GM12878 (cell line): ENCODE measurements at regions not wholly inside any gene's neighbourhood (a gene's known extent, or its start where the extent isn't known, plus 50 kb on each side); places are given as distances from the start of the nearest gene placed in this dataset.

Experiments used
- ATAC-seq: fragments of 200-7000 bp; cut with Tn5 transposase; 3 replicates; pipeline ENCODE4 v1.9.1; 2020; ENCODE audit warnings: mild to moderate bottlenecking, moderate library complexity
- BruUV-seq: library from RNA; stranded (reverse); fragments of 400-500 nt; replicated peaks from 2 replicates; lab custom pipeline; 2021; lab: Mats Ljungman, UMichigan
- CTCF ChIA-PET: fragments of 300-600 bp; sonication (Branson Sonifier 250); formaldehyde crosslinking; extraction: SDS; loops from one replicate; lab custom pipeline; 2021; ENCODE audit warnings: inconsistent platforms; lab: Yijun Ruan, JAX
- POLR2A ChIA-PET: fragments of 350-600 bp; formaldehyde crosslinking; extraction: SDS; loops from one replicate; lab custom pipeline; 2021; ENCODE audit warnings: inconsistent platforms; lab: Charles Lee
- RAD21 ChIA-PET: fragments of 300-600 bp; sonication (Branson Sonifier 250); formaldehyde crosslinking; loops from one replicate; lab custom pipeline; 2023; ENCODE audit warnings: antibody characterized with exemption; ENCODE audit not compliant: unreplicated experiment; lab: Charles Lee
- SMC1A ChIA-PET: fragments of 300-600 bp; sonication (Branson Sonifier 250); formaldehyde crosslinking; loops from one replicate; lab custom pipeline; 2023; ENCODE audit not compliant: unreplicated experiment, uncharacterized antibody; lab: Charles Lee
- DNase-seq: peaks from one replicate; pipeline ENCODE4 v3.0.0-alpha.2; 2011; ENCODE audit warnings: low read depth, low spot score
- FAIRE-seq: peaks from 3 replicates; lab custom pipeline; 2011; peaks lifted over from hg19 to GRCh38; lab: Jason Lieb, UNC
- H2AFZ ChIP-seq: 2 replicates; pipeline ENCODE4 v1.6.0; 2011; ENCODE audit warnings: low read depth, low read length, control low read depth; ENCODE audit not compliant: control insufficient read depth
- H3K27ac ChIP-seq: 2 replicates; pipeline ENCODE4 v1.5.1; 2011; ENCODE audit warnings: control low read depth; ENCODE audit not compliant: control insufficient read depth, insufficient read depth
- H3K27me3 ChIP-seq, 2 experiments: replicated peaks in 1 of 2; 2 replicates each; pipeline versions ENCODE4 v1.6.0 to v1.6.1; 2011; ENCODE audit warnings: low read length in 1 of 2; ENCODE audit not compliant: control insufficient read depth in 2 of 2, insufficient read depth in 2 of 2
- H3K36me3 ChIP-seq, 2 experiments: 2 replicates each; pipeline ENCODE4 v1.5.1; 2011; ENCODE audit warnings: low read length in 1 of 2; ENCODE audit not compliant: control insufficient read depth in 2 of 2, insufficient read depth in 2 of 2
- H3K4me1 ChIP-seq: 2 replicates; pipeline ENCODE4 v1.6.1; 2011; ENCODE audit warnings: mild to moderate bottlenecking, low read length, moderate library complexity, mixed read lengths; ENCODE audit not compliant: control insufficient read depth, insufficient read depth
- H3K4me2 ChIP-seq: 2 replicates; pipeline ENCODE4 v1.6.0; 2011; ENCODE audit warnings: control low read depth; ENCODE audit not compliant: control insufficient read depth, insufficient read depth
- H3K4me3 ChIP-seq: fragments of 200-600 bp; sonication (generic); 2 replicates; pipeline ENCODE4 v1.5.1; 2016
- H3K79me2 ChIP-seq: 2 replicates; pipeline ENCODE4 v1.6.0; 2011; ENCODE audit warnings: low read length; ENCODE audit not compliant: control insufficient read depth, insufficient read depth
- H3K9ac ChIP-seq: 2 replicates; pipeline ENCODE4 v1.8.0; 2011; ENCODE audit warnings: low read length, control low read depth, mixed read lengths; ENCODE audit not compliant: control insufficient read depth, insufficient read depth
- H3K9me3 ChIP-seq: replicated peaks from 3 replicates; pipeline ENCODE4 v1.5.1; 2011; ENCODE audit warnings: mild to moderate bottlenecking, low read length; ENCODE audit not compliant: control insufficient read depth, insufficient read depth
- H4K20me1 ChIP-seq: 2 replicates; pipeline ENCODE4 v1.6.0; 2011; ENCODE audit not compliant: control insufficient read depth, insufficient read depth
- CHD4 ChIP-seq: fragments of 200-600 bp; sonication (generic); IDR thresholded peaks from 2 replicates; pipeline ENCODE4 v1.6.1; 2016; ENCODE audit warnings: mild to moderate bottlenecking
- CUX1 ChIP-seq: IDR thresholded peaks from 2 replicates; pipeline ENCODE4 v1.6.1; 2012; ENCODE audit warnings: improper control_type of control experiment, low read depth, low read length; ENCODE audit not compliant: insufficient replicate concordance
- FOS ChIP-seq: IDR thresholded peaks from 3 replicates; pipeline ENCODE4 v1.6.1; 2011; ENCODE audit warnings: borderline replicate concordance; ENCODE audit not compliant: insufficient read length; ENCODE audit errors: extremely low read depth
- GATAD2B ChIP-seq: fragments of 450-650 bp; conservative IDR thresholded peaks from 2 replicates; pipeline ENCODE4 v1.6.1; 2017; ENCODE audit warnings: low read depth, mild to moderate bottlenecking, moderate library complexity
- KLF5 ChIP-seq: fragments of 450-650 bp; IDR thresholded peaks from 2 replicates; pipeline ENCODE4 v1.6.1; 2014; ENCODE audit warnings: mild to moderate bottlenecking; ENCODE audit not compliant: partially characterized antibody
- MYC ChIP-seq: IDR thresholded peaks from 2 replicates; pipeline ENCODE4 v1.6.1; 2011; ENCODE audit warnings: mild to moderate bottlenecking, low read length, moderate library complexity, inconsistent platforms; ENCODE audit not compliant: insufficient read depth, insufficient replicate concordance, insufficient read length, severe bottlenecking
- NR2C2 ChIP-seq: IDR thresholded peaks from 2 replicates; pipeline ENCODE4 v1.6.1; 2011; ENCODE audit warnings: borderline replicate concordance, low read depth; ENCODE audit not compliant: control insufficient read depth, insufficient read length
- PAX8 ChIP-seq: fragments of 450-650 bp; IDR thresholded peaks from 2 replicates; pipeline ENCODE4 v1.6.1; 2017; ENCODE audit warnings: mild to moderate bottlenecking, moderate library complexity
- SKIL ChIP-seq: fragments of 450-650 bp; IDR thresholded peaks from 2 replicates; pipeline ENCODE4 v1.6.1; 2017; ENCODE audit warnings: mild to moderate bottlenecking, low read depth, inconsistent platforms; ENCODE audit not compliant: poor library complexity, severe bottlenecking
- STAT1 ChIP-seq: fragments of 450-650 bp; conservative IDR thresholded peaks from 2 replicates; pipeline ENCODE4 v1.6.1; 2014; ENCODE audit warnings: antibody characterized with exemption, mild to moderate bottlenecking
- TCF7 ChIP-seq: IDR thresholded peaks from 2 replicates; pipeline ENCODE4 v1.6.1; 2014; ENCODE audit warnings: antibody characterized with exemption, borderline replicate concordance
- YY1 ChIP-seq: IDR thresholded peaks from 2 replicates; pipeline ENCODE4 v1.6.1; 2011; ENCODE audit warnings: low read depth, mild to moderate bottlenecking, low read length
- WGBS: methylation state at CpG from one replicate; pipeline ENCODE4 v1.1.6; 2016; ENCODE audit warnings: low lambda C conversion rate; ENCODE audit not compliant: insufficient replicate concordance, insufficient coverage; ENCODE audit errors: missing lambda C conversion rate; 5-methylcytosine and 5-hydroxymethylcytosine counted together
- in situ Hi-C: fragments of 300-500 bp; cut with MboI; formaldehyde crosslinking; loops from 9 replicates; pipeline ENCODE4 v1.14.3; 2018; ENCODE audit warnings: mixed read lengths
- intact Hi-C: fragments of 100-400 bp; cut with micrococcal nuclease; formaldehyde crosslinking; loops from one replicate; pipeline ENCODE4 v1.14.2; 2022; ENCODE audit not compliant: unreplicated experiment

- no peak overlapping the region for H3K4me3 ChIP-seq
- no peaks in the 10 kb centered on the region for H3K27me3 ChIP-seq
- FAIRE-seq (no peak), DNase-seq (no peak)
- H2AFZ ChIP-seq = no peak overlapping the region
- in situ Hi-C loops = no loop called here
- H3K36me3 ChIP-seq = no peaks in the 10 kb centered on the region
- no peak overlapping the region for H3K27ac ChIP-seq
- no peak for TF ChIP-seq YY1
- TF ChIP-seq PAX8 = no peak
- no peak for TF ChIP-seq KLF5
- TF ChIP-seq CUX1 = no peak
- TF ChIP-seq STAT1 = no peak
- TF ChIP-seq NR2C2 = no peak
- no peak for TF ChIP-seq FOS
- TF ChIP-seq GATAD2B = no peak
- TF ChIP-seq CHD4 = no peak
- TF ChIP-seq TCF7 = no peak
- TF ChIP-seq MYC = no peak
- TF ChIP-seq SKIL = no peak
- TF ChIP-seq, all 136 proteins: peak for 0
- ChIA-PET RAD21 (no interaction called here), SMC1A (no interaction called here), CTCF (no interaction called here), POLR2A (no interaction called here)
- intact Hi-C loops = no loop called here
- BruUV-seq = no TSS peak
- H3K9me3 ChIP-seq = no peaks in the 10 kb centered on the region
- no peaks in the 10 kb centered on the region for H3K4me1 ChIP-seq
- no peak overlapping the region for H3K4me2 ChIP-seq
- 0% methylated on average over 2 of the region's 2 CpGs for WGBS
- H4K20me1 ChIP-seq = no peaks in the 10 kb centered on the region
- ATAC-seq = no peak
- H3K9ac ChIP-seq = no peak overlapping the region
- H3K79me2 ChIP-seq = no peaks in the 10 kb centered on the region
These were observed 713.8 kb downstream of the RAB28 start for GRCh38 chr4:12770351-12770750.
